ENCODE measurements at regions not wholly inside any gene's neighbourhood (a gene's known extent, or its start where the extent isn't known, plus 50 kb on each side); places are given as distances from the start of the nearest gene placed in this dataset.
"Not testable (repeated sequence)": the region's sequence is repeated elsewhere in the genome, so short reads cannot be mapped to it uniquely, and the experiment has no call there.

DNA sequence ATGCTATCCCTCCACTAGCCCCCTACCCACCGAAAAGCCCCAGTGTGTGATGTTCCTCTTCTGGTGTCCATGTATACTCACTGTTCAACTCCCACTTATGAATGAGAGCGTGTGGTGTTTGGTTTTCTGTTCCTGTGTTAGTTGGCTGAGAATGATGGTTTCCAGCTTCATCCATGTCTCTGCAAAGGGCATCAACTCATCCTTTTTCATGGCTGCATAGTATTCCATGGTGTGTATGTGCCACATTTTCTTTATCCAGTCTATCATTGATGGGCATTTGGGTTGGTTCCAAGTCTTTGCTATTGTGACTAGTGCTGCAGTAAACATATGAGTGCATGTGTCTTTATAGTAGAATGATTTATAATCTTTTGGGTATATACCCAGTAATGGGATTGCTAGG, 599.3 kb upstream of the B3GAT1 start:
- not testable (repeated sequence) for DNase-seq

DNA sequence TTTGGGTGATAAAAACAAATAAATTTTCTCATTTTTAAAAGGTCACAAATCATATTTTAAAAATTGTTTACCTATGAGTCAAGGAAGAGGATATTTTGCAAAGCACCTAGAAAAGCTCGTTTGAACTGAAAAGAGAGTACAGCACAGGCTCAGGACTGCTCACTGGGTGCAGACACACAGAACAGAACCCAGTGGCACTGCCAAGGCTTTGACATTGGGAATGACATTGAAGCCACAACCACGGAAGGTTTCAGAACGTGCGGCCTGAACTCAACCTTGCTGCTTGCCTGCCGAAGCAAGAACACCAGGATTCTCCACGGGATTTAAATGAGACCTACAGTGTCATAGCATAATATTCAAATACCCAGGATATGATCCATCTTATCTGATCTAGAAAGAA, 597.1 kb upstream of the B3GAT1 start:
- no peak for DNase-seq

DNA sequence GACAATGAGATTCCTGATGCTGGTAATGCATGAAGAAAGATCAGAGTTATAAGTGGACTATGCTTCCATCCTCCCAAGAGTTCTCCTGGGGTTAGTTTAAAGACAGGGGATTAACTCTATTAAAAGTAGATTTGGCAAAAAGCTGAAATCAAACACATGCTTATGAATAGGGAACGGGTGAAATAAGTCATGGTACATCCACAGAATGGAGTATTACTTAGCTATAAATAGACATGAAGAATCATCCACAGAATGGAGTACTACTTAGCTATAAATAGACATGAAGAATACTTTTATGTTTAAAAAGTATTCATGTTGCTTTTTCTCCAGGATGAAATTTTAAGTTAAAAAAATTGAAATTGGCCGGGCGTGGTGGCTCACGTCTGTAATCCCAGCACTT, 596.4 kb upstream of the B3GAT1 start:
- no peak for DNase-seq

DNA sequence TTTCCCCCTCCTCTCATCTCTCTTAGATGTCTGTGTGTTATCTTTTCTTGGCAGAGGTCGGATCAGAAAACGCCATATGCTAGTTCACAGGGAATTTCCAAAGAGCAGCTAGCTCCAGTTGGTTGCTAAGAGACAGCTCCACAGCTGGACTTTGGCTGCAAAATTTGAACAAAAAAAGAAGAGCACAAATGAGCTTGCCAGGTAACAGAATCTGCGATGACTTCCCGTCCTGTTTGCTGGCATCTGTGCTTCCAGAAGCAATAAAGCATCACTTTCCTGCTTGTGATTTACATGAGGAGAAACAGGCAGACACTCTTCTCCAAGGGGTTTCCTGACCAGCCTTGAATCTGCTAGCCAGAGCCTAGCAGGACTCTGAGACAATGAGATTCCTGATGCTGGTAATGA, 596.0 kb upstream of the B3GAT1 start:
- no peak for DNase-seq

DNA sequence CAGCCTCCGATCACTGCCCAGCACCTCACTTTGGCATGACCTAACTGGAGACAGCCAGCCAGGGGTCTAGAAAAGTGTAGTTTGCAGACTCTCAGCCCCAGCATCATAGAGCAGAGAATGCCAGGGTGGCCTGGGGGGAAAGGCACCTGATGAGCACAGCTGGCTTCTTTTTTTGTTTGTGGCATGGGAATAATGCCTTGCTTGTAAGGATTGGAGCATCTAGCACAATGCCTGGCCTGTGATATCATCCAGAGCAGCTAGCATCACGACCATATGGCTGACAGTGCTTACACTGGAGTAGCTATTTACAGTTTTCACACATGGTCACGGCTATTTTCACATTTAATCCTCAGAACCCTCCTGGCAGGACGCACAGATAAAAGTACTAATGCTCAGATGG, 594.8 kb upstream of the B3GAT1 start:
- no peak for DNase-seq

DNA sequence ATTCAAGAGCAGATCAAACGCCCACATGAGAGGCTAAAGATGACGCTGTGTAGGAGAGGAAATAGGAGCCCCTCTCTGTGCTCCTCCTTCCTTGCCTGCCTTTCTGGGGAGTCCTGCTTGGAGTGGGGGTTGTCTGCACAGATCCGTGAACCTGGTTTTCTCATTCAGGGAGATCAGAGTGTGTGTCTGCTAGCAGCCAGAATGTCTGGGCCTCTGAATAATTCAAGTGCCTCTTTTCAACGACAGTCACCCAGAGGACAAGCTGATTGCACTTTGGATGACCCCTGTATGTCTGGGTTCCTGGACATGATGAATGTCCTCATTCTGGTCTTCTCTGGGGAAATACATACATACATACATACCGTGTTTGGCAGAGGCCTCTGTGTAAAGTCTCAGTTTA, 592.5 kb upstream of the B3GAT1 start:
- no peak for DNase-seq

DNA sequence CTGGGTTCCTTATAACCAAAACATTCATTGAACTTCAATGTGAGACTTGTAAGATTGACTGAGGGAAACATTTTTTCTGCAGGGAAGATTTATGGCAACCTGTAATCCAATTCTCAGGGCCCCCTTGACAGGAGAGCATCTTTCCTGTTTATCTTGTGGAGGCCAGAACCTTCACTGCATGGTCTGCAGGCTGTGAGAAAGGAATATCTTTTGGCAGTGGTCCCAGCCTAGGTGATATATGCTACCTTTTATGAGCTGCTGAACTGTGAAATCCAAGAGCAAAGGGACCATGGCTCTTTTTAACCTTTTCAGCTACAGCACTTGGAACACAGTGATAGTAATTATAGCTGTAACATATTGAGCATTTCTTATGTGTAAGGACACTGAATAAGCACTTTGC, 590.2 kb upstream of the B3GAT1 start:
- DNase-seq = no peak

DNA sequence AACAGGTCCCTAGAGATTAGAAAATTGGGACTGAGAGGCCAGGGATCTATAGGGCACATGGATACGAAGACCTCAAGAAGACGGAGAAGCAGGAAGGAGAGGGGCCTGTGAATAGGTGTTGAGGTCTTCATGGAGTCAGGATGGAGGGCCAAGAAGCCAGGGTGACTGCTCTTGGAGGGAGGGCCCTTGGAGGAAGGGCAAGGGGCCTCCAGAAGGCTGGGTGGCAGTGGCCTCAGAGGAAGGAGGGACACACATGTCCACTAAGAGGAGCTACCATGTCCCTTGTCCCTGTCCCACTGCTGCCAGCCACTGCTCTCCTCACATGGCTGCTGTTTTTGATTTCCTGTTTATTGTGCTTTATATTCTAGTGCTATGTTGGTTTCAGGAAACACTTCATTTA, 589.5 kb upstream of the B3GAT1 start:
- no peak for DNase-seq

DNA sequence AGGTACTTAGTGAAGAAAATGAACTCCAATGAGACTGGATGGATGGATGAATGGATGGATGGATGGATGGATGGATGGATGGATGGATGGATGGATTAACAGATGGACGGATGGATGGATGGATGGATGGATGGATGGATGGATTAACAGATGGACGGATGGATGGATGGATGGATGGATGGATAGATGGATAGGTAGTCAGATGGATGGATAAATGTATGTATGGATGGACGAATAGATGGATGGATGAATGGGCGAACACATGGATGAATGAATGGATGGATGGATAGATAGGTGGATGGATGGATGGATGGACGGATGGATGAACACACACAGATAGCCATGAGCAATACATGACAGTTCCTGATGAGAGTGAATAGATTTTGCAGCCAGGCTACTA, 589.0 kb upstream of the B3GAT1 start:
- not testable (repeated sequence) for DNase-seq

DNA sequence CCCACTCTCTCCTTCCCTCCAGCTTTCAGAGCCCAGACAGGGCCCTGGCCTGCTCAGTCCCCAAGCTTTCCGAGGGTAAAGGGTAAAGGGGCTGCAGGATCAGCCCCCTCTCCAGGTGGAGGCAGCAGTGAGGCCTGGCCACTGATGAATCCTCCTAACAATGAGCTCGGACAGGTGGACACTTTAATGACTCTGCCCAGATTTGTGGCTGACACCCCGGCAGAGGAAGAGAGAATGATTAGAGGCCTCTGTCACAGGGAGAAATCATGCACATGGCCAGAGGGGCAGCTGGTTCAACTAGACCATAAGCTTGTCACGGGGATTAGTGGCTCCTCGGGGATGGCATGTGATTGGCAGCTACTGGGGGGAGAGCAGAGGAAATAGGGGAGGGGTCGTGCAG, 587.5 kb upstream of the B3GAT1 start:
- no peak for DNase-seq

DNA sequence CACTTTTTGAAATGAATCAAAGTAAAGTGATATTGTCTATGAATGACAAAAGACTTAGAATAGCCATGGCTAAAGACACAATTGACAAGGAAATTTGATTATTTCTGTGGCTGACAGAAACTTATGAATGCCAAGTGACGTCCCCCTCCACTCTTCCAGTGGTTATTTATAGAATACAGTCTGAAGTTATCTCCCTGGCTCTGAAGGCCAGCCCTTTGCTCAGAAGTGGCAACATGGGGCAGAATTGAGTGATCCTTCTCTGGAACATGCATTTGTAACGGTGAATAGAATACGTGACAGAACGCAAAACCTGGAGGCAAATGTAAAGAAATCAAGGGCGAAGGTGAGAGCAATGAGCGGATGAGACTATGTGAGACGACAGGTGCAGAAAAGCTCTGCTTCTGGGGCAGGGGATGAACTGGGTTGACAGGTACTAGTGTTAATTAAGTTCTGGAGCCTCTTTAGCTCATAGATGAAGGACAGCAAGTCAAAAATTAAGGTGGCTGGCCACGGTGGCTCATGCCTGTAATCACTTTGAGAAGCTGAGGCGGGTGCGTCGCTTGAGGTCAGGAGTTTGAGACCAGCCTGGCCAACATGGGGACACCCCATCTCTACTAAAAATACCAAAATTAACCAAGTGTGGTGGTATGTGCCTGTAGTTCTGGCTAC, 585.7 kb upstream of the B3GAT1 start:
- no peak for DNase-seq

DNA sequence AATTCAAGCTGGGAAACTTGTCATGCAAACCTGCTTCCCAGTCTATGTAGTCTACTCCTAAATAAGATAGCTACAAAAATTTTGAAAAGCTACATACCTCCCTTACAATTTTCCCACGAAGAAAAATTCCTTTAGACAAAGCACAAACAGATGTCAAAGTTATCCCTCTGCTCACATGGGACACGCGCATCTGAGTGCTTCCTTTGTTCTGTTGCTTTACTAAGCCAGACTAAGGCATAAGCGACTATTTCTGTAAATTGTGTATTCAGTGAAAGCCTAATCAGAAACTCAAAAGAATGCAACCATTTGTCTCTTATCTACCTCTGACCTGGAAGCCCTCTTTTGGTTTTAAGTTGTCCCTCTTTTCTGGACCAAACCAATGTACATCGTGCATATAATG, 583.7 kb upstream of the B3GAT1 start:
- DNase-seq = no peak

DNA sequence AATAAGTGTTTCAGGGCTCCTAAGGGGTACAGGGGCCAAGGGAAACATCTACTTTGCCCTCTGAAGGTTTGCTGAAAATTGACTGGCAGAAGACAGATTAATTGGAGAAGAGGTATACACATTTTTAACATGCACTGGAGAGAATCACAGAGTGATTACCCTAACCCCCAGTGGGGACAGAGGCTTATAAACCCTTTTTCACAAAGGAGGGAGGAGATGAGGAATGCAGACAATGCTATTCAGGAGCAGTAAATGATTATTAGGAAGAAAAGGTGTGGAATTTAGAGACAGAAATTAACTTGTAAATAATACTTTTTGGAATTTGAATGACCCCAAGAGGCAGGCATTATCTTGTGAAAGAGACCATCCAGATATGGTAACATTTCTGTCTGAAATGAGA, 582.4 kb upstream of the B3GAT1 start:
- no peak for DNase-seq

DNA sequence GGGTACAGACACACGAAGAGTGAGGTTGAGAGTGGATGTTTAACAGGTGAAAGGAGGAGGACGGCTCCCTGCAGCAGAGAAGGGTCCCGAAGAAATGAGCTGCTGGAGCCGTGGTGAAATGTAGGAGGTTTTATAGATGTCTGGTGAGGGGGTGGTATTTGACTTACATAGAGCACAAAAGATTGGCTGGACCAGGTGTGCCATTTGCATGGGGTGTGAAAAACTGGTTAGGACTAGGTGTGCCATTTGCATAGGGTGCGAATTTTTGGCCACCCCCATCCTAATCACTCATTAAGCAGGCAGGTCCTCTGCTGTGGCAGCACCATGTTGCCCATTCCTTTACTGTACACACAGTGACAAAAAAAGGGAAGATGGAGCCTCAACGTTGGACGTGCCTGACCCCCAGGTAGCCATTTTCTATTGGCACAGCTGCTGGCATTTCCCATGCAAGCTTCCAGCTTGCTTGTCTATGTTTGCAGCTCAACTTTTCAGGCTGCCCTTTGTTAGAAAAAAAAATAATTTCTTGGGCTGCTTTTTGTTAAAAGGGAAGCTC, 581.7 kb upstream of the B3GAT1 start:
- no peak for DNase-seq

DNA sequence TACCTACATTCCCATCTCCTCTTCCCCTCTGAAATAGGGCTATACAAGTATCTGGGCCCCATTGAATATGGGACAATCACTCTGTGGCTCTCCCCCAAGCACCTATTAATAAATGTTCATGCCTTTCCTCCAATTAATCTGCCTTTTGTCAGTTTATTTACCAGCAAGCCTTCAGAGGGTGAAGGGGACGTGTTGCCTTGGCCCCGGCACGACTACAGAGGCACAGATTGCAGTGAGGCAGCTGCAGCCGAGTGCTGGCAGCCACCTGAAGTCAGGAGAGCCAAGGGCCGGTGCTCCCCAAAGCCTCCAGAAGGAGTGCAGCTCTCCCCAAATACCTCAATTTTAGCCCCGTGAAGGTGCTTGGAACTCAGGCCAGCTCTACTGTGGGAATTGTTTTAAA, 580.9 kb upstream of the B3GAT1 start:
- no peak for DNase-seq

DNA sequence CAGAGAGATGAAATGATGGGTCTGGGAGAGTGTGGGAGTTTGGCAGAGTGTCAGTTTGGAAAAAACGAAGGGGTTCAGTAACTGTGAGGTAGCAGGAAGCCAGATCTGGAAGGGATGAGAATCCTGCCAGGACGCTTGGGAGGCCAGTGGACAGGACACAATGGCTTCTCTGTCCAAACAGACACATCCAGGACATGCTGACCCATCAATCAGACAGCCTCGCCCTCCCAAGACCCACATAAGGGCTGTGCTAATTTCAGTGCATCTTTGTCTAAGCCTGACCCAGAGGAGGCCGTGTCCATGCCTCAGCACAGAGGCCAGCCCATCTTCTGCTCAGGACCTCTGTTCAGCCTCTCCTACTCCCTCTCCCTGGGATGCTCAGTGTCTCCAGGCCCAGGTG, 576.5 kb upstream of the B3GAT1 start:
- no peak for DNase-seq

DNA sequence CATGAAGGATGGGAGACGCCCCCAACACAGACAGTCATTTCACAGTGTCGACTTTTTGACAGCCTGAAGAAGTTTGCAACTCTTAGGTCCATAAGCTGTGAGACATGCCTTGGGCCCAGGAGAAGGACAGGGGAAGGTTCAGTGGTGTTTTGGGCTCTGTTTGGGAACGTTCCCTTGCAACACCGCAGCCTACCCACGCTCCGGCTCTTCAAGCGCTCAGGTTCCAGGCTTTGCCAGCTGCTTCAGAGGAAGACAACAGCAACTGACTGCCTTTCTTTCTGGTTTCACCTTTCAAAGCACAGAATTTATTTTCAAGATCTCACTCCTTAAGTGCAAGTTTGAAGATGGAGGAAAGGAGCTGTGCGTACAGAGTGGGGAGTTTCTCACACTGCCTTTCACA, 575.8 kb upstream of the B3GAT1 start:
- DNase-seq = no peak

DNA sequence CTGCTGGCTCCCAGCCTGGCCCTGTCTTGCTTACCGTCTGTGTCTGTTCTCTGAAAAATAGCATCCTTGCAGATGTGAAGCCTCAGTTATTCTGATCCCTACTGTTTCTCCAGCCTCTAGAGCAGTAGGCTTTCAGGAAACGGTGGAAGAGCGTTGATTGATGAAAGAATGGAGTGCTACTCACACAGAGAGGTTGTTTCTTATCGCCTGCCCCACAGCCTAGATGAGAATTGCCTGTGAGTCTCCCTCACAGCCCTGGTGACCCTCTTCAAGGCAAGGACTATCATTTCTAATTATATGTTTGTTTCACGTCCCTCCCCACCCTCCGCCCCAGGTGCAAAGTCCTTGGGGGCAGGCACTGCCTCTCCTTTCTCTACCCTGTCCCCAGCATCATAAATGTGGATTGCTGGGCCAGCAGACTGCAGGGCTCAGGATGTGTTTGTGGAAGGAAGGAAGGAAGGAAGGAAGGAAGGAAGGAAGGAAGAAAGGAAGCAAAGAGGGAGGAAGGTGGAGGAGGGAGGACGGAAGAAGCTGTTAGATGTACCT, 575.3 kb upstream of the B3GAT1 start:
- DNase-seq = no peak

DNA sequence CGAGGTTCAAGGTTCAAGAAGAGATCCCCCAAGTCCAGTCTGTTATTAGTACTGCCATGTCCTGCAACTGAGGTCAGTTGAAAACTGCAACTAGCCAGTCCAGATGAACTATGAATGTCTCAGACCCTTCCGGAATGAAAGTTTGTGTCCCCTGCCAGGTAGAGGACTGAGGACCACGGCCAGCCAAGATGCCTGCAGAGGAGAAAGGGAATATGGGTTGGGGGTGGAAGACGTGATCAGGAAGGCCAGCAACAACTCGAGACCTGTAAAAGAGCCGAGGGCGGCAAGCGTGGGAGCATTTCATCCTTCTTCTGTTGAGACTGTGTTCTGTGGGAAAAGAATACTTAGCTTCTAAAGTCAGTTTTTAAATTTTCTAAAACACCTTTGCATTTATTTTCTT, 572.4 kb upstream of the B3GAT1 start:
- DNase-seq = no peak

DNA sequence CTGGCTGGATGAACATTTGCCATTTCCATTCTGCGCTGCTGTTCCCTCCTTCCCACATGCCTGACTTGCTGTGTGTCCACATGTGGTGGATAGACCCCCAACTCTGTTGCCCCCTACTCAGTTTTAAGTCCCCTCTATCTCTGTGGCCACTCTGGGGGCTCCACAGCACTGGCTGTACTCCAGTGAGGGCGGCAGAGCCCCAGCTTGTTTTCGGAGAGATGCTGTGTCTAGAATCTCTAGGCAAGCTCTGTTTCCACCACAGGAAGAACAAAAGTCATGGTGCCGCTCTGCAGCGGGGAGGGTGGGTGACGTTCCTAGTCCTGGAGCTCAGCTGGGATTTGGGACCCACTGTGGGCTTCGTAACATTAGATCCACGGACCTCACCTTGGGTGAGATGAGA, 570.4 kb upstream of the B3GAT1 start:
- not testable (repeated sequence) for DNase-seq

DNA sequence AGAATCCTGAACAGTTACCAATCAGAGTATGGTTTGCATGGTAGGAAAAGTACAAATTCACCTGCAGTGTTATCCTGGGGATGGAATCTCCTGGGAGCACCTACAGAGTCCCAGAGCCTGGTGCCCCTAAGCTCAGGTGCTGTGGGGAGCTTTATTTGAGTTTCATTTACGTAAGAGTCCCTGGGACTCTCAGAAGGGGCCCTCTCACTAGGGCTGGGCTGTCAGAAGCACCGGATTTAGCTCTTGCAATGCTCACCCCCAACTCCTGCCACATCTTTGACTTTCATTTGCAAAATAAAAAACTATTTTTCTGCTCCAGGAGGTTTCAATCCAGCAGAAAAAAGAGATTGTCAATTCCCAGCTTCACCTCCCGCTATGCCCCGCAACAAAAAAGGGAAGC, 569.8 kb upstream of the B3GAT1 start:
- DNase-seq = no peak

DNA sequence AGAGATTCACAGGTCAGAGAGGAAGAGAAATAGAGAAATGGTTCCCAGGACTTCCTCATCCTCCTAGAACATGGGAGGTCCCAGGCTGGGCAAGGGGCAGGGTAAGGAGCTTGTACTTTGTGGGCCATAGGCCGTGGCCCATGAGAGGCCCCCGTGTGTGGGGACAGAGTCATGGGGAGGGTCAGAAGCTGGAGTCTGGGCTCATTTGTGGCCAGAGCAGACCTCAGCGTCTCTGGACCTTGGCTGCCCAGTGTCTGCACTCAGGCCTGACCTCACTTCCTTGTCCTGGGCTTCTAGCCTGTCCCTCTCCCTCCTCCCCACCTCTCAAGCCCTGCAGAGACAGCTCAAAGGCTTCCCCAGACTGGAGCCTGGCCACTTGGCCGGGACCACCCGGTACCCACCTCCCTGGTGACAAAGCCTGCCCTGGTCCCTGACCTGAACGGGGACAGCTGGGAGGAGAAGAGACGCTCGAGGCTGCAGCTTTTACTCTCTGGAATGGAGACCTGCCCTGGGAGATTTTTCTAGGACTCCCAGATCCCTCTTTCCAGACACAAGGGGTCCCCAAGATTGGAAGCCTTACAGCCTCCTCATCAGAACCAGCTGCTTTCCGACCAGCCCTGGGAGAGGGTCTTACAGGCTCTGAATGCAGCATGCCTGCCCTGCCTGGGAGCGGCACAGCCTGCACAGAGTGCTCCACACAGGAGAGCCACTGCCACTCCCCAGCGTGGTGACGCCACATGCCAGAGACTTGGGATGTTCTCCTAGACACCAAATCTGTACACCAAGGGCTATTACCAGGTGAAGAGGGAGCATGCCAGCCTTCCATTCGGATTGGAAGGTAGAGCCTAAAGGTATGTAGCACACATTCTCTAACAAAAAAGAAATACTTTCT, 569.0 kb upstream of the B3GAT1 start:
- no peak for DNase-seq

DNA sequence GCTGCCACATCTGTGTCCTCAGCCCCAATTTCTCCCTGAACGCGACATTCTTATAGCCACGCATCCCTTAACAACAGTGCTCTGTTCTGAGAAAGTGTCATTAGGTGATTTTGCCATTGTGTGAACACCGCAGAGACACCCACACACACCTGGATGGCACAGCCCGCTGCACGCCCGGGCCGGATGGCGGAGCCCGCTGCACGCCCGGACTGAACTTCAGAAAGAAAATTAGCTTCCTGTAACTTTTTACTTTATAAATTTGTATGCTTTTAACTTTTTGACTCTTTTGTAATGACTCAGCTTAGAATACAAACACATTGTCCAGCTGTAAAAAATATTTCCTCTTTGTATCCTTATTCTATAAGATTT, 567.0 kb upstream of the B3GAT1 start:
- DNase-seq = not testable (repeated sequence)

Data from skin of body (tissue), 1 donor.